ENCODE measurements at regions not wholly inside any gene's neighbourhood (a gene's known extent, or its start where the extent isn't known, plus 50 kb on each side); places are given as distances from the start of the nearest gene placed in this dataset.

- Histone ChIP-seq H3K27ac (ENCODE audit: low read depth, low read length) (no peak overlapping the region), H3K27me3 (ENCODE audit: control insufficient read depth, insufficient read depth, low read length) (no peaks in the 10 kb centered on the region), H3K4me3 (ENCODE audit: low read depth, low read length) (no peak overlapping the region), H3K9me3 (ENCODE audit: control insufficient read depth, insufficient read depth, low read length) (peaks cover 12% of the 10 kb centered on the region)
- ChIA-PET CTCF (no interaction called here), POLR2A (no interaction called here)
- TF ChIP-seq CTCF (IDR thresholded peaks at IDR 0.05; ENCODE audit: low read depth, low read length) = no peak
- DNase-seq (ENCODE audit: low read depth, low spot score) = no peak
These were observed 65.3 kb upstream of the APCDD1L start for GRCh38 chr20:58580474-58580835.

GRCh38 chr20:58579819-58580473 lies 64.7 kb upstream of the APCDD1L start:
- CTCF ChIA-PET = no interaction called here
- Histone ChIP-seq H3K4me3 (ENCODE audit: low read depth, low read length) (no peak overlapping the region), H3K27me3 (ENCODE audit: control insufficient read depth, insufficient read depth, low read length) (no peaks in the 10 kb centered on the region), H3K27ac (ENCODE audit: low read depth, low read length) (no peak overlapping the region), H3K9me3 (ENCODE audit: control insufficient read depth, insufficient read depth, low read length) (peaks cover 12% of the 10 kb centered on the region)
- POLR2A ChIA-PET = no interaction called here
- no peak for DNase-seq (ENCODE audit: low read depth, low spot score)
- TF ChIP-seq CTCF (IDR thresholded peaks at IDR 0.05; ENCODE audit: low read depth, low read length) = no peak

- peaks cover 12% of the 10 kb centered on the region for H3K9me3 ChIP-seq (ENCODE audit: control insufficient read depth, insufficient read depth, low read length)
- no peak overlapping the region for H3K4me3 ChIP-seq (ENCODE audit: low read depth, low read length)
- POLR2A ChIA-PET = interaction anchor here (0.6 kb wide), 1 partner anchor 71 kb away, joined by 3 read pairs; no protein-coding TSS in a partner anchor
- DNase-seq (ENCODE audit: low read depth, low spot score) = no peak
- H3K27me3 ChIP-seq (ENCODE audit: control insufficient read depth, insufficient read depth, low read length) = no peaks in the 10 kb centered on the region
- H3K27ac ChIP-seq (ENCODE audit: low read depth, low read length) = no peak overlapping the region
- TF ChIP-seq CTCF (IDR thresholded peaks at IDR 0.05; ENCODE audit: low read depth, low read length) = no peak
- CTCF ChIA-PET = no interaction called here
These were observed 64.0 kb upstream of the APCDD1L start for GRCh38 chr20:58579069-58579818.

- TF ChIP-seq CTCF (IDR thresholded peaks at IDR 0.05; ENCODE audit: low read depth, low read length) = no peak
- peaks cover 12% of the 10 kb centered on the region for H3K9me3 ChIP-seq (ENCODE audit: control insufficient read depth, insufficient read depth, low read length)
- no peak overlapping the region for H3K27ac ChIP-seq (ENCODE audit: low read depth, low read length)
- ChIA-PET CTCF (no interaction called here), POLR2A (interaction anchor here (0.8 kb wide), 1 partner anchor 67 kb away, joined by 3 read pairs; no protein-coding TSS in a partner anchor)
- H3K4me3 ChIP-seq (ENCODE audit: low read depth, low read length) = no peak overlapping the region
- H3K27me3 ChIP-seq (ENCODE audit: control insufficient read depth, insufficient read depth, low read length) = no peaks in the 10 kb centered on the region
- DNase-seq (ENCODE audit: low read depth, low spot score) = no peak
These were observed 62.8 kb upstream of the APCDD1L start for GRCh38 chr20:58577871-58578598.

All from AG04450 (cell line).